ENCODE measurements at regions not wholly inside any gene's neighbourhood (a gene's known extent, or its start where the extent isn't known, plus 50 kb on each side); places are given as distances from the start of the nearest gene placed in this dataset.

DNA sequence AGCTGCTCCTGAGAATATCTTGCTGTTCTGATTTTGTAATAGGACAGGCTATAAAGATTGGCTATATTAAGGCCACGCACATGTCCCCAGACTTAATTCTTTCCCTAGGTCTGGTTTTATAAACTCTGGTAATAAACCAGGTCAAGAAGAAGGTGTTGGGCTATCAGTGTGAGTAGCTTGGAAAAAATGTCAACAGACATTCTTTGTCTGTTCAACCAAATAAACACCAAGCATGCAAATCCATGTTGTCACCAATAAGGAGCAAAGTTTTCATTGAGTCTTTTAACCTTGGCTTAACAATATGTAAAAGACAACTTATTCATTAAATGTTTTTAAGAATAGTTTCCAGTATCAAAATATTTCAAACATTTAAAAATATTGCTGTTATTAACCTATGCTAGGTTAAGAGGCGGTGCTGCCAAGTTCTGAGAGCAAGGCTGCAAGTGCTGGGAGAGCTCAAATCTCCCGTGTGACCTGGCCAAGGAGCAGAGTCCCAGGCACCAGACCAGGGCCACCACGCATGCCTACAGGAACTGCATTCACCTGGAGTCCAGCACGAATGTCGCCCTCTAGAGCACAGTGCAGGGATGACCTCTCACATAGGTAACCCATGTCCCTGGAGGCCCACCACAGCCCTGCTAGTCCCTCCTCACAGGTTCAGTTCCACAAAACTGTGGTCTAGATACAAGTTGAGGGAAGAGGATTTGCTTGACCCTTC lies 120.5 kb upstream of the POU3F3 start:
- DNase-seq, result peak; percentile 80

DNA sequence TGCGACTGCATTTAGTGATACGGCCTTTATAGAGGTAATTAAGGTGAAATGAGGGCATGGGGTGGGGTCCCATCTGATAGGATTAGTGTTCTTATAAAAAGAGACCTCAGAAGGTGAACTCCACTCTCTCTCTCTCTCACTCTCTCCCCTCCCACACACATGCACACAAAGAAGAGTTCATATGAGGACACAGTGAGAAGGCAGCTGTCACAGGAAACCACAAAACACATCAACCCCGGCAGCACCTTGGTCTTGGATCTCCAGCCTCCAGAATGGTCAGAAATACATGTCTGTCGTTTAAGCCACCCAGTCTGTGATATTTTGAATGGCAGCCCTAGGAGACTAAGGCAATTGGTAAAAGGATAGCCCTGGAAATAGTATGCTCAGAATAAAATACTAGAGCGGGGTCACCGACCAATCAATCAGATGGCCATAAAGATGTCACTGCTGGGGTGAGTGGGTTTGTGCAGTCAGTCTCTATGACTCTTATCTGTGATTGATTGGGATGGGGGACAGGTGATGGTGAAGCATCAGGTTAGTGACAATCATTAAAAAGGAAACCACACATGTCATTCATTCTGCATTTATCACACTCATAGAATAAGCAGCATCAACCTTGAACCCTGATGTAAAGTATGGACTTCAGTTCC lies 118.9 kb upstream of the POU3F3 start:
- no peak for DNase-seq

DNA sequence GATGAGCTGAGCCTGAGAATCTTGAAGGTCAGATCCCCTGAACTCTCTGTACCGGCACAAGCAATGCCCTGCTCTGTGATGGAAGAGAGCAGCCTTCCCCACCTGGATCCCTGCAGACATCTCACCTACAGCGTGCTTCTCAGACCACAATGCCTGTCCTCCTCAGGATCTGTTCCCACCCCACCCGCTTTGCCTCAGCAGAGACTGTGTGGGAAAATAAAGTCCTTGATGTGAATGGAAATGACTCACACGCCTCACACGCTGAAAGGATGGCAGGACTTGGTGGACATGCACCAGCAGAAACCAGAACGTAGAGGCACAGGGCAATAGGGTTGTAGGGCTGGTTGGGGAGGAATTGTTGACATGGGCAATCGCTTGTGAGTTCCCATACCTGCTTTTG lies 117.9 kb upstream of the POU3F3 start:
- no peak for DNase-seq

DNA sequence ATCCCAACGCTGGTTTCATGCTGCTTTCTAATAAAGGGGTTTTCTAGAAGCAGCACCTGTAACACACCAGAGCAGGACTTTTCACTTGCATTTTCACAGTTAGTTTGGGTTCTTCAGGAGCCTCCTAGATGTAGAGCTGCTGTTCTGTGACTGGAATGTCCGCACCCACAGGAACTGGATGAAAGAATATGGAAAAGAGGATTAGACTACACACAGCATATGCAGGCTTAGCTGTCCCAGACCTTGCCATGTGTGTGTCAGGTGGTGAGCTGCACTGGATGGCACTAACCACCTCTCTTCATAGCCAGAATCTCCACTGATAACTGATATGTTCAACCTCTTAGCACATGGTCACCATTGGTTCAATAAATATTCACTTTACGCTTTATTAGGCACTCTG lies 112.1 kb upstream of the POU3F3 start:
- no peak for DNase-seq

DNA sequence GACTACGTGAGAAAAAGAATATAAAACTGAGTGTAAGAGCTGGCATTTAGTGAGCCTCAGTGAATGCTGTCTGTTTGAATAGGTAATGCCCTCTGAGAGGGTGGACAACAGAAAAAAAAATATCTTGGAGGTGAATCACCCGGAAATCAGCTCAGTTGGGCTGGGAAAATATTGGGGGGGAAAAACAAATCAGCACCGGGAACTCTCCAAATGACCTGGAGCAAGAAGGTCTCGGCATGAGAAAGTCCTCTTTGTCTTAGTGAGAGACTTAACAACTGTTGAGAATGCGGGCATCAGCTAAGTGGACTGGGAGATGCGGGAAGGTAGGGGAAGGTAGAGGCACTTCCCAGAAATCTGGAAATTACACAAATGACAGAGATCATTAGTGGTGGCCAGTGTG lies 109.4 kb upstream of the POU3F3 start:
- DNase-seq, result peak; percentile 48

DNA sequence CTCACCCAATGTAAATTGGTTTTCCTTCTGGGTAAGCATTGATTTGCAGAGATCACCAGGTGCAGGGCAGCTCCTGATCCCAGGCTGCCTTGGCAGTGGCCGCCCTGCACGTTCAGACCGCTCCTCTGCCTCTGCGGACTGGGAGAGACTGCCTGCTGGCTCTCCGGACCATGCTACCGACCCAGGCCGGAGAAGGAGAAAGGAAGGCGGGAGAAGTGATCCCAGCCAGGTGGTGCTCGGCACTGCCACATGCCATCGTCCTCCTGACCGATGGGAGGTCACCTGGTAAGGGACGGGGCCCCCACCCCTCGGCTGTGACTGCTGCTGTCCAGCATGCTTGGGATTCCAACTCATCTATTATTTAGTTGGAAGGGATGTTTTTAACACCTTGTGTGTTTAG lies 108.1 kb upstream of the POU3F3 start:
- peak; percentile 36 for DNase-seq

DNA sequence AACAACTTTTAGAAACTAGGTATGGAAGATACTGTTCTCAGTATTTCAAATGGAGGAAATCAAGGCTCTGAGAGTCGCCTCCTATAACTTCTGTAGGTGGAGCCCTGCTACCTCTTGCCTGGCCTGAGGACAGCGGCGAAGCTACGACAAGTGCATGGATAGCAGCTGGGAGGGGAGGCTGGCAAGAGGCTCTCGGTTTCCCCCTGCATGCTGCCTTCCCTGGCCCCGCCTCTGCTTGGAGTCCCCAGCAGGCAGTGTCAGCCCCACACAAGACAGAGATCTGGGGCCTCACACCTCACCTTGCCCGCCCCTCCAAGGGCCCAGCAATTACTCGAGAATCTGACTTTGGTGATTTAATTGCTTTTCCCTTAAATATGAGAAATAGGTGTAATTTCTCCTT lies 107.6 kb upstream of the POU3F3 start:
- peak; percentile 21 for DNase-seq

DNA sequence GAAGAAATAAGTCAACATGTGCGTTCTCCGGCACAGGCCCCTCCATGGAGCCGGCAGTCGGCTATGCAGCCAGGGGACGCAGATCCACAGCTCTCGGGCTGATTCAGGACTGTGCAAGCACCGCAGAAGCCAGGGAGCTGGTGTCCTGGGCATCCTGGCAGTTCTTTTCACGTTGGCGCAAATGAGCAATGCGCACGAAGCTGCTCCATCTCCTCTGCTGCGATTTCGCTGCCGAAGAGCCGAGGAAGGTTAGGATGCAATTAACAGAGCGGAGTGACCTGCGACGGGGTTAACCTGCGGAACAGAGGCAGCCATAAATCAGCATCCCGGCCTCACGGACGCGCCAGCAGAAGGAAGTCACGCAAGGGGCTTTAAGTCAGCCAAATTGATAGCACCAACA lies 107.1 kb upstream of the POU3F3 start:
- peak; percentile 29 for DNase-seq

DNA sequence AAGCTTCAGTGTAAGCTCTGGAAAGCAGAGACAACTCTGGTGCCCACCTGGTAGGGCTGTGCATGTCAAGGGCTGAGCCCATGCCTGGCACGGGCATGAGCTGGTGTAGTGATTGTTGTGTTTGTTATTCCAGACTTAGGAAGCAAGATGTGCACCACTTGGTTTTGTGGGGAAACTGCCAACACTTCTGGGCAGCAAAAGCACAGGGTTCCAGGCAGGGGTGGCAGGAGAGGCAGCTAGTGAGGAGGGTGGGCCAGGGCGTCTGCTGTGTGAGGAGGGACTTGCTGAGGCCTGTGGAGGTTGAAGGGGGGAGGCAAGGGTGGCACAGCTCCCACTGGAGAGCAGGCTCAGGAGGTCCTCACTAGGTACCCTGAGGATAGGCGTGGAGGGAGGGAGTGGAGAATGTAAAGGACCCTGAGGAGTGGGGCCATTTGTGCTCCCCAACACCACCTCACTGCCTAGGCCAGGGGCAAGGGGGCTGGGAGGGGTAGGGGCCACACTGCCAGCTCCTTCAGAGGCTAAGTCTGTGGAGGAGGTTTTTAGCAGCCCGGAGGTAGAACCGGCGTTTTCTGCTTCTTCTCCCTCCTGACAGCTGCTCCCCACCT lies 104.0 kb upstream of the POU3F3 start:
- DNase-seq, result no peak

DNA sequence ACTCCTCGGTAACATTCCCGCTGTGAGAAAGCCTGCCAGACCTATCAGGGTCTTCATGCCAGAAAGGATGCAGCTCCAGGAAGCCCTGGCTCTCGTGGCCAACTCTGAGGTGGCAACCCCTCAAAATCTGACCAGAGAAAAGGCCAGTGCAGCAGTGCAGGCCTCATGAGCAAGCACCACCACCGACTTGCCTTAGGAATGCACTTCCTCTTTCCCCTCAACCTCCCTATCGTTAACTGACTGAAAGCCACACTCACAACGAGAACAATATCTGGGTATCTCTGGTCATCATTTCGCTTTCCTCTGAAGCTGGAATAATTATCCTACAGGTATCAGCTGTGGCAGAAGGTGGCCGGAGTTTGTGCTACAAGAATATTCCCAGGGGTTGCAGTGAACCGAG lies 101.4 kb upstream of the POU3F3 start:
- peak; percentile 48 for DNase-seq

DNA sequence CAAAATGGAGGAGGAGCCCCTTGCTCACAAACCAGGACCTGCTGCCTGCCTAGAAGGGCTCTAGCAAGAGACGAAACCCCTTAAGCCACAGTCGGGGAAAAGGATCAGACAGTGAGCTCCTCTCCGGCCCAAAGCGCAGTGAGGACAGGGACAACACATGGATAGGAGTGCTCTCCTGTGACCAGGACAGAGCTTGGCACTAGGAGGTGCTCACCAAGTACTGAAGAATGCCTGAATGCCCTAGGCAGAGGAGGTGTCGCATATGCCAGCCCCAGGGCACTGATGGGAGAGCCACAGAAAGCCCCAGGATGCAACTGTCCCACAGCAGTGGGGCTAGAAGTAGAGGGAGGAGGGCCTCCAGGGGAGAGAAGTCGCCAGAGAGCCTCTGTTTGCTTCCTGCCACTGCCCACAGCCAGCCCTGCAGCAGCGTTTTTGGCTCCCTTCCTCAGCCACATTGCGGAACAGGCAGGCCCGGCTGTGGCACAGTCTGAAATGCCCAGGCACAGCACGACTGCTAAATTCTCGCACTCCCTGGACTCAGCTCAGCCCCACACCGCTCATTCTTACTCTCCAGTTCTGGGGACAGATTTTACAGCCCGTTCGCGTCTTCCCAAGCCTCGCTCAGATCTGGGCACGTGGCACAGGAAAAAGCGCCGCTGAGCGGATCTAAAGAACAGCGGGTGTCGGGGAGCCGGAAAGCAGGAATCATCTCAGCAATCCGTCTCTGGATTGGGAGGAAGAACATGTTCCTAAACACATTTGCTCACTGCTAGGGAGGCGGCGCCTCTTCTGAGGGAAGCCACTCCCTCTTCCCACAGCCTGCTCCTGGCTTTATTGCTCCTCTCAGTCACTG lies 98.7 kb upstream of the POU3F3 start:
- peak; percentile 54 for DNase-seq

DNA sequence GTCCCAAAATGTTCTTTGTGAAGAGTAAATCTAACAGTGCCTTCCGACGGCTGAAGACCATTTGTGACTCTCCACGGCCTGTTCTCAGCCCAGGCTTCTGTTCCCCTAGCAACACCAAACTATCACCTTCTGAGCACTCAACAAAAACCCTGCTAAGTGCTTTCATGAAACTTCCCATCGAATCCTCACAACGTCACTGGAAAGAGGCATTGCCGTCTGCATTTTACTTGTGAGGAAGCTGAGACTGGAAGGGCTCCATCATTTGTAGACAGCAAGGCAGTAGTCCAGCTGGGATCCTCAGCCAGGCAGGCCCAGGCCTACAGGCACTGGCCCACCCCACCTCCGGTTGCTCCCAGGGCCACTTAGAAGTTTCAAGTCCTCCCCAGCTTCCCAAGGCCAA lies 97.8 kb upstream of the POU3F3 start:
- peak; percentile 8 for DNase-seq

DNA sequence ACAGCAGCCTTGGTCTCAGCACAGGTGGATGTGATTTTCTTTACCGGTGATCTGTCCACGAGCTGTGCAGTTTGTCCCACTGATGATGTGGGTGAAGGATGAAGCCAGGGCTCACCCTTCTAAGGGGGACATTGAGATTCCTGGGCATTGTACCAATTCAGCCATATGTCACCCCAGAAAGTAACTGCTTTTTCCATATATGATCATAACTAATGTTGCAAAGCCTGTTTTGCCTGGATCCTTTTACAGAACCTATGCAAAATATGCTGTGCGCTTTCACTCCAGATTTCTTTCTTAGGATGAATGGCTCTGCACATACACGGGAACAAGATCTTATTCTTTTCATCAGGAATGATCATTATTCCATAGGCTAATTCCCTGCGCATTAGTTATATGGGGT lies 96.9 kb upstream of the POU3F3 start:
- DNase-seq, result peak; percentile 29

DNA sequence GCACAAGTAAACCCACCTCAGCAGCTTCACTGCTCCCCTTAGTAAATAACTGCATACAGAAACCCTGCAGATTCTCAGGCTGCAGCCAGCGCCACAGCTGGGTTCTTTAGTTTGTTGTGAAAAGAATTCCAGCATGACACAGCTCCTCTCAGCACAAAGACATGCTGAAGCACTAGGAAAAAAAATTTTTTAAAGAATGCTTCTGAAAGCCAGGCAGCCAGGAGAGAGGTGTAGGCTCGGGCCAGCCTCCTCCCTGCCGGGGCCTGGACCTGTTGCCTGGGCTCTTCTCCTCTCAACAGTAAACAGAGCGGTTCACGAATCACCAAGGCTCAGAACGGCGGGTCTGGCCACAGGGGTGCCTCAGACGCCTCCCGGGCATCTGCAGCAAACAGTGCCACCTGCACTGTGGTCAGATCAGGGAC lies 95.7 kb upstream of the POU3F3 start:
- peak; percentile 87 for DNase-seq

DNA sequence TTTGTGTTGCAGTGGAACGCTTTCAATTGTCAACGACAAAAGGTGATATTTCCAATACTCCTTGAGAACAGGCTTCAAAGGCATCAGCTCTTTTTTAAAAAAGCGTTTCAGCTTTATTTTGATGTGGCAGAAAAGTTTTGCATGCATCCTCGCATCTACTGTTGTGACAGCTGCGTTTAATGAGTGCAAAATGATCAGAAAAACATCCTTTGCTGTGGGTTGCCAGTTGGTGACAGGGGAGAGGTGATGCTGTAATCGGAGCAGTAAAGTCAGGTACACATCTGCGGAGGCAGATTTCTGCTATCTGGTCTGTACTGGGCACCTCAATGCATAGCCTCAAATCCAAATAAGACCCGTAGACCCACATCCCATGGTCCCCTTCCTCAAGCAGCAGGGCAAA lies 91.9 kb upstream of the POU3F3 start:
- peak; percentile 12 for DNase-seq

DNA sequence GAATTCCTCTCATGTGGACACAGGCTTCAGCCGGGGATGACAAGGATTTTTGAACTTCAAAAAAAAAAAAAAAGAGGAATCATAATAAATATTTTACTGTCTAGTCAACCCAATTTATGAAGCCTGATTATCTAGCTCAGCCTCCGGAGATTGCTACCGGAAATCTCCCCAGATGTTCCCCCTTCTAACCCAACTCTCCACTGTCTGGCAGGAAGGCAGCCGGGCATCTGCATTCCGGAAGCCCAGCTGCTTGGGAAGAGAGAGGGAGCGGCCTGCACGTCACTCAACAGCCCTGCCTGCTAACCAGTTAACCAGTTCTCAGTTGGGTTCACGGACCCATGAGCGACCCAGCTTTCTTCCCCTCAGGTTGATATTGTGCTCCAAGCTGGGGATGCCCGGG lies 87.2 kb upstream of the POU3F3 start:
- peak; percentile 49 for DNase-seq

DNA sequence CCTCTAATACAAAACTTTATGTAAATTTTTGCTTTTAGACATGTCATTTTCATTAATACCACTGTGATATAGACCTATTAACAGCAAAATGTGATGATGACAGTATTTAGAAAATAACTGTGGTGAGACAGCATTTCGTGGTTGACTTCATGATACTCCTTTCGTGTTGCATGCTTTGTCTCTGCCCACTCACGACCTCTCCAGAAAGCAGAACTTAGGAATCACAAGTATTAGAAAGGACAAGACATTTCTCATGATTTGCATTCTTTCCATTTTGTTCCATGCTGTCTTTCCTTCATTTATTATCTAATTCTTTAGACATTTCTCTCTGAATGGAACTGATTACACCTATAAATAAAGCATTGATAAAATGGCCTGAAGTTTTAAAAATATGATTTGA lies 85.2 kb upstream of the POU3F3 start:
- DNase-seq, result peak; percentile 14

DNA sequence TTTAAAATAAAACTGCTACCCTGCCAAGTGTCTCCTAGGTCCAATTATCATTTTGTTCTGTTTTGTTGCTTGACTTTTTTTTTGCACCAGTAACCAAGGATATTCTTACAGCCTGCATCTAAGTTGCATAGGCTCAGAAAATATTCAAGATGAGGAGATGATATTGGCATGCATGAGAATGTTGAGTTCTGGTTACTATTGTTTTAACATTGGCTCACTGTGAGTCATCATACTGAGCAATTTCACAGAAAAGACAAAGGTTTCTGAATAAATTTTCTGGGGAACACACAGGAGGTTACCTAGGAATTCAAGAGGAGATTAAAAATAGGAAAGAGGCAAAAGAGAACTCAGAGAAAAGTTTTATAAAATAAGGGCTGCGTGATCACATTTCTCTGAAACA lies 84.8 kb upstream of the POU3F3 start:
- DNase-seq, result no peak

DNA sequence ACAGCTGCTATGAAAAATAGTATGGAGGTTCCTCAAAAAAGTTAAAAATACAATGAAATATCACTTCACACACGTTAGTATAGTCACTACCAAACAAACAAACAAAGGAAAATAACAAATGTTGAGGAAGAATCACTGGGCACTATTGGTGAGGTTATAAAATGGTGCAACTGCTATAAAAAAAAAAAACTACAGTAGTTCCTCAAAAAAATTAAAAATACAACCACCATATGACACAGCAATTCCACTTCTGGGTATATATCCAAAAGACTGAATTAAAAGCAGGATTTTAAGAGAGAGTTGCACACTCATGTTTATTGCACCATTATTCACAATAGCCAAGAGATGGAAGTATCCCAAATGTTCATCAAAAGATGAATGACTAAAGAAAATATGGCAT lies 80.9 kb upstream of the POU3F3 start:
- no peak for DNase-seq

DNA sequence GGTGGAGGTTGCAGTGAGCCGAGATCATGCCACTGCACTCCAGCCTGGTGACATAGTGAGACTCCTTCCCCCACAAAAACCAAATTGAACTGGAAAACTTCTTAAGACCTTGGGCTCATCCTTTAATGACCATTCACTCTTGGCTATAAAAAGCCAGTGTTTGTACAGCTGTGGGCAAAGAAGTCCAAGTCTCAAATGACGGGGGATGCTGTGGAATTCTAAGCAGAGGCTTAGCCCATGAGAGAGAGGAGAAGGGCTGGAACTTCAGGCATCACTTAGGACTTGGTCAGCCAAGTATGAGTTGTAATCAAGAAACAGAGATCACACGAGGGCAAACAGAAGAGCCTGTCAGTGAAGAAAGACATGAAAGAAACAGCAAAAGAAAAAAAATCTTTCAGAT lies 79.3 kb upstream of the POU3F3 start:
- DNase-seq, result no peak

DNA sequence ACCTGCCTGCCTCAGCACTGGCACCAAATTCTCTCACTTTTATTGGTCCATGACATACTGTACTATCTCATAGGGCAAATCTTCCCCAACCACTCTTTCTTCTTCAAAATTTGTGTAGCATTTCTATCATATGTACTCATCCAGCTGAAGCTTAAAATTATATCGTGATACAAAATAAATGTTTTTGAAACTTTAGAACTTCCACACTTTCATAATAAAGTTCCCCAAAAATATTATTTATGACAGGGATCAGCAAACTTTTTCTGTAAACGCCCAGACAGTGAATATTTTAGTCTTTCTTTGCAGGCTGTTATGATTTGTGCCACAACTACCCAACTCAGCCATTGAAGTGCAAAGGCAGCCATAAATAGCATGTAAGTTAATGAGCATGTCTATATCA lies 76.2 kb upstream of the POU3F3 start:
- no peak for DNase-seq

DNA sequence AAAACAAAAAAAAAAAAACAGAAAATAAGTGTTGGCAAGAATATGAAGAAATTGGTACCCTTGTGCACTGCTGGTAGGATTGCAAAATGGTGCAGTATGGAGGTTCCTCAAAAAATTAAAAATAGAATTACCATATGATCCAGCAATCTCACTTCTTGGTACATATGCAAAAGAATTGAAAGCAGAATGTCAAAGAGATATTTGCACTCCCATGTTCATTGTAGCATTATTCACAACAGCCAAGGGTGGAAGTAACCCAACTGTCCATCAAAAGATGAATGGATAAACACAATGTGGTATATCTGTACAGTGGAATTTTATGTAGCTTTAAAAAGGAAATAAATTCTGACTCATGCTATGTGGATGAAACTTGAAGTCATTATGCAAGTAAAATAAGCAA lies 72.8 kb upstream of the POU3F3 start:
- DNase-seq, result no peak

DNA sequence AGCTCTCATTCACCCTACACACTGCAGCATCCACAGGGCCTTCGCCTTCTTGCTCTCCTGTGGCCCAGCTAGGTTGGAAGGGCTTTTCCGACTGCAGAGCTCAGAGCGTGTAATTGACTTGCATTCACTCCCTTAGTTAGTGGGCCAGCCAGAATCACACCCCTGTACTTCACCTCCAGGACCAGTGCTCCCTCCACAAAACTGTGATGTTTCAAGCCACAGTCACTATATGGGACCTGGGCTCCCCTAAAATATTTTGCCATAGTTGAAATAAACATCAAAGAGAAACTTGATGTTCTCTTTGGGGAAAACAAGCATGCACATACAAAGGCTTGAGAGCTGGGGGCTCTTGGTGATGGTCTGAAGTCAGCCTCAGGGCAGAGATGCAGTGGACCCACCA lies 69.7 kb upstream of the POU3F3 start:
- no peak for DNase-seq

DNA sequence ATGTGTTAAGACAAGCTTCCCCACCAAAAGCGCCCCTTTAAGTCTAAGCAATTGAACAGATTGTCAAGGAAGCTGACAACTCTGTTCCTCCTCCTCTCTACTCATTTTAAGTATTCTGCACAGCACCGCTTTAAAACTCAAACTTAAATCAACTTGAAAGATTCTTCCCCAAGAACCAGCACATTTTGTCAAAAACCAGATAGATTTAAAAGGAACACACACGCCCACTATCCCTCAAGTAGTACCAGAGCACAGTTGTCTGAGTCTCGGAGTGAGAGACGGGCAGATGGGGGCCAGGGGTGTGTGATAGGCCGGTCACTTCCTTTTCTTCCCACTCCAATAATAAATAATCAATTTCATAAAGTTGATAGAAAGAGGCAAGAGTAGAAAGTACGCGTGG lies 67.7 kb upstream of the POU3F3 start:
- no peak for DNase-seq
